HG02678 (cell line): ENCODE measurements at regions not wholly inside any gene's neighbourhood (a gene's known extent, or its start where the extent isn't known, plus 50 kb on each side); places are given as distances from the start of the nearest gene placed in this dataset.
"Not testable (repeated sequence)": the region's sequence is repeated elsewhere in the genome, so short reads cannot be mapped to it uniquely, and the experiment has no call there.

Source experiments
- ATAC-seq: cut with Tn5 transposase; IDR thresholded peaks from one replicate; pipeline ENCODE4 v1.9.1; 2021; ENCODE audit warnings: mild to moderate bottlenecking, moderate library complexity; ENCODE audit not compliant: unreplicated experiment

GRCh38 chr1:182003953-182004586 lies 57.4 kb downstream of the ZNF648 start:
- ATAC-seq: no peak

DNA sequence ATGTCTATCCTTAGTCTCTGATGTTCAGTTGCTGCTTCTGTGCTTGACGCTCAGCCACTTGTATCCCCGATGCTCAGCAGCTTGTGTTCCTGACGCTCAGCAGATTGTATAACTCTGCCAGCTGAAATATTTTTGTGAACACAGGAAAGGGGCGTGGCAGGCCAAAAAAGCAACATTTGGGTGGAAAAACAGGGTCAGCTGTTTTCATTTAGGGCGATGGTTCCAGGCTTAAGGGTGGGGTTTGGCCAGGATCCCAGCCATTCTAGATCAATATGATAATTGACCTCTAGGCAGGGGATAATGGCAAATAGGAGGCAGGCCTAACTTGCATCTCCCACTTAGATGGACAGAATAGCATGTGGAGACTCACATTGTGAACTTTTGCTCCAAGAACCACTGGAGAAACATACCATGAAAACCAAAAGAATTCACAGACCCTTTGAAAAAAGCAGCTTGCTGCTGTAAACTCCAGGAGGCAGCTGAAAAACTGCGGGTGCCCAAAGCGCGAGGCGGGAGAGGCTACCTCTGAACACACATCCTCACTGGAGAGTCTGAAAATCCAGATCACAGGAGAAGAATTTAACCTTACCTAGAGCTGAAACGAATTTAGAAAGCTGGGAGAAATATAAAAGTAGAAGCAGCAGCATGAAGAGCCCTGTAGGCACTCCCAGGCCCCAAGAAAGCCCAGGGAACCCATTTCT lies 58.3 kb downstream of the ZNF648 start:
- no peak for ATAC-seq

DNA sequence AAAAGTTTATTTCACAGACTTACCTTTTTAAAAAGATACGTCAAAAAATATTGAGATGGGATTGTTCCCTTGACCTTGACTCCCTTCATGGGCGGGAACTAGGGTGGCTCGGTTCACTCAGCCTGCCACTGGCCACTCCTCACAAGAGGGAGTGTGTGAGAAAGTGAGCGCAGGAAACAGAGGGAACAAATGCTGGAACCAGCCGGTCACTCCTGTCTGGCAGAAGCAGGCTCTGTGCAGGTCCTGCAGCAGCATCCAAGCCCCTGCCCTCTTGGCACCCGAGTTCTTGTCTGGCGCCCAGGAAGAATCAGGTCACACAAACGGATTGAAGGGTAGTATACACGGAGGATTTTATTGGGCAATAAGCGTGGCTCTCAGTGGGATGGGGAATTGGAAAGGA lies 58.9 kb downstream of the ZNF648 start:
- ATAC-seq: no peak

DNA sequence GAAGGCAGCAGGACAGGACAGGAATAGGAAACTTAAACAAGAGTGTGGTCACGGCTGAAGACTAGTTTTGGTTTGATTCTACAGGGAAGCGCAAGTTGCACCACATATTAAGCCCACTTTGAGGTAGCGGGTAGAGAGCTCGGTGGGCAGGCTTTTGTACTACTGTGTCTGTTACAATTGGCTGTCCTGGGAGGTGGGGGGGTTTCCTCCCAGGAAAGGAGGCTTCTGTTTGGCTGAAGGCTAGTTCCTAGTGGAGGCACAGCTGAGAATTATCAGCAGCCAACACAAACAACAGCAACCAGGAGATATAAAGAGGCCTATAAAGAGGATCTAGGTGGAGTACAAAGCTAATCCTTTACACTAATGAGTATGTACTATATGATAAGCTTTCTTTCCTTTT lies 62.7 kb downstream of the ZNF648 start:
- ATAC-seq: no peak

GRCh38 chr1:181992072-181992471 lies 69.4 kb downstream of the ZNF648 start:
- no peak for ATAC-seq

- ATAC-seq: no peak
Measured at GRCh38 chr1:181990728-181991127, 70.8 kb downstream of the ZNF648 start.

- ATAC-seq: no peak
Measured at GRCh38 chr1:181989261-181989920, 72.1 kb downstream of the ZNF648 start.

GRCh38 chr1:181987996-181988395 lies 73.5 kb downstream of the ZNF648 start:
- ATAC-seq: no peak

- no peak for ATAC-seq
Measured at GRCh38 chr1:181987334-181987895, 74.1 kb downstream of the ZNF648 start.

DNA sequence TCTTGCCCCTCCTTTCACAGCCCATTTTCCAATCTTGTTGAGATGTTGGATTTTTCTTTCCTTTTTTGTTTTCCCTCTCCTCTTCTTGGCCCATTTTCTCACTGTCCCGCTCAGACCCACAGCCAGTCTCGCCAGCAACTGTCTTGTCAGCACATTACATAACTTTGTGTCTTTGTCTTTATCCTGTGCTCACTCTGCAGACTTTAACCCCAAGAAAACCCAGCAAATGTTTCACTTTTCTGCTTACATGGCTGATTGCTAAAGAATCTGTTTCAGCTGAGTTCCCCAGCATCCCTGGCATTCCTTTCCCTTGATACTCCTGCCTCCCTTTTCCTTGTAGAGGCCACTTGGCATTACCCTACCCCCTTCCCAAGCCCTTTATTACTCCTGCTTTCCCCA lies 74.6 kb downstream of the ZNF648 start:
- no peak for ATAC-seq

DNA sequence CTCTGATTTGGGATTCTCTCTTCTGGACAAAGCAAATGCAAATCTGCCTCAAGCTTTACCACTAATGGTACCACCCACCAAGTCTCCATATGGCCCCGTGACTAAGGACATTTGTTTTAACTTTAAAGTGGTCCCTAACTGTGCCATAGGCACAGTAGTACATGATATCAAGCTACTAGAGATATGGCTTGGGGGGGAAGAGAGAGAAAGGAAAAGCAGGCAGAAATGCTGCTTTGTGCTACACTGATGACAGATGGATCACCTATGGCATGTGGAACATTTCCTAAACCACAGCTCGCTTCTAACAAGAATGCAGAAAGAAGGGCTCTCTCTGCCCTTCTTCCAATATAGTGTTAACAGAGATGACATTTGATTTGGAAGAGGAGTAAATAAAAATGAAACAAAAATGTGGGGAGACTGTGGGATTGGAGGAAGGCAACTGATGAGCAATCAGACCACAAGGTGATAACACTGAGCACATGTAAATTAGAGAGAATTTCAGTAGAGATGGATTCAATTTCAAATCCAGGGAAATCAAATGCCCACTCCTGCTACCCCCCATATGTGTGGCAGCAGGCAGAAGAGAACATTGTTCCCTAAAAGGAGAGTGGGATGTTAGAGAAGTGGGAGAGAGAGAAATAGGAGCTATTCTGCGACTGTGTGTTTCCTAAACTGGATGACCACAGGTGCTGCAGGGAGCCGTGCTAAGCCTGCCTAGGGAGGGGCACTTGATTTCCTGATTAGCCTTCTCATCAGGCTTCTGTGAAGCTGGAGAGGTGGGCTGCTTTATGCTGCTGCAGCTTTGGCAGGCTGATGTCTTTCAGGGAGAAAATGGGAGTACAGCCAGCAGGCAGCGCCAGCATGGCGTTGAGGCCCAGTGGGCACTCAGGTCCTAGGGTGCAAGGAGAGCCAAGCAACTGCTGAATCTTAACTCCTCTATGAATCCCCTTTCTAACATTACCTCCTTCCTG lies 75.3 kb downstream of the ZNF648 start:
- ATAC-seq: no peak

DNA sequence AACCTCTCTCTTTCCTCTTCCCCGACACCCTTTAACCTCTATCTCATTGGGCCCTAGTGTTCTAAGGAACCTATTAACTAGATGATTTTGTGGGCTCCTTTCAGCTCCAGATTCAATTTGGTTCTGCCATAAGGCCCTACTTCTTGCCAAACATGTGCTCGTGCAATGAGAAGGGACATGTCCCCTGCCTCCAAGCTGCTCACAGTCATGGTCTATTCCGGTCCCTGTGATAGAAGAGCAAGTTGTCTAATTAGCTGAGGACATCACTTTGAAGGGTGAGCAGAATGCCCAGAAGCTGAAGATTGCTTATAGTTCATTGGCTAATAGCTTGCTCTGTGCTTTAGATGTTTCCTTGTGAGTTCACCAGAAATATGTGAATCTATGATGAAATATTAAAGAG lies 76.2 kb downstream of the ZNF648 start:
- no peak for ATAC-seq

DNA sequence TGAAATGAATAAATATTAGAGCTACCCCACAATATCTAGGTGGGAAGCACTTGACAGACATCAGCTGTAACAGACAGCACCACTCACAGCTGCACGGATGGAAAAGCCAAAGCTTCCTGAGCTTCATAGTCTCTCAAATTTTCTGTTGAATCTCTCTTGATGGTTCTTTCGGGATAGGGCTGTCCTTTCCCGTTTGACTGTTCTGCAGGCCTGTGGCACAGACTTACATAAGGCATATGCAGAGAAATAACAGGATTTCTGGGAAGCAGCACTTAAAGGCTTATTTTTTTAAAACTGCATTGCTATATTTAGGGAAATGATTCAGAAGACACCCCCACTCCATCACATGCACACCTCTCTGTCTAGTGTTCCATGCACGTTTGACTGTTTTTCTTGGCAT lies 77.5 kb downstream of the ZNF648 start:
- ATAC-seq: no peak

GRCh38 chr1:181981821-181982220 lies 79.7 kb downstream of the ZNF648 start:
- ATAC-seq: no peak

DNA sequence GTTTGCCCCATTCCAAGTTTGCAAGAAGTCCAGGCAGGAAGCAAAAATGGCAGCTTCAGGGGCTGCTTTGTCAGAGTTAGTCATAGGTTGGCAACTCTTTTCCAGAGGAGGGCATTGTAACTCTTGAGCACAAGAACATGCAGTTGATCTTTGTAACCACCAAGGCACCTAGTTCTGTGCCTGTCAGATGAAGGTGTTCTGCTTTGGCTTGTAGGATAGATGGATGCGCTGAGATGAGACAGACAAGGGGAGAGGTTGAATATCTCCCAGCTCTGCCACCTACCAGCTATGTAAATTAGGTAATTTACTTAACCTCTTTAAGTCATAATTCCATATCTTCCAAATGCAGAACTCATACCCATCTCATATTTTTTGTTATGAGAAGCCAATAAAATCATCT lies 89.3 kb downstream of the ZNF648 start:
- ATAC-seq: no peak

- no peak for ATAC-seq
Measured at GRCh38 chr1:181971424-181971823, 90.1 kb downstream of the ZNF648 start.

- ATAC-seq: no peak
Measured at GRCh38 chr1:181969902-181970301, 91.6 kb downstream of the ZNF648 start.

DNA sequence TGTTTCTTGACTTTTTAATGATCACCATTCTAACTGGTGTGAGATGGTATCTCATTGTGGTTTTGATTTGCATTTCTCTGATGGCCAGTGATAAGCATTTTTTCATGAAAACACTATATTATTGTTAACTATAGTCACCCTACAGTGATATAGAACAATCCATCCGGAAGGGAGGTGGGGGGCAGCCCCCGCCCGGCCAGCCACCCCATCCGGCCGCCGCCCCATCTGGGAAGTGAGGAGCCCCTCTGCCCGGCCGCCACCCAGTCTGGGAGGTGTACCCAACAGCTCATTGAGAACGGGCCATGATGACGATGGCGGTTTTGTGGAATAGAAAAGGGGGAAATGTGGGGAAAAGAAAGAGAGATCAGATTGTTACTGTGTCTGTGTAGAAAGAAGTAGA lies 106.8 kb downstream of the ZNF648 start:
- not testable (repeated sequence) for ATAC-seq

DNA sequence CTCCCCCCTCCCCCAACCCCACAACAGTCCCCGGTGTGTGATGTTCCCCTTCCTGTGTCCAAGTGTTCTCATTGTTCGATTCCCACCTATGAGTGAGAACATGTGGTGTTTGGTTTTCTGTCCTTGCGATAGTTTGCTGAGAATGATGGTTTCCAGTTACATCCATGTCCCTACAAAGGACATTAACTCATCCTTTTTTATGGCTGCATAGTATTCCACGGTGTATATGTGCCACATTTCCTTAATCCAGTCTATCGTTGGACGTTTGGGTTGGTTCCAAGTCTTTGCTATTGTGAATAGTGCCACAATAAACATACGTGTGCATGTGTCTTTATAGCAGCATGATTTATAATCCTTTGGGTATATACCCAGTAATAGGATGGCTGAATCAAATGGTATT lies 107.3 kb downstream of the ZNF648 start:
- ATAC-seq: not testable (repeated sequence)

- ATAC-seq: no peak
Measured at GRCh38 chr1:181953596-181953995, 107.9 kb downstream of the ZNF648 start.

GRCh38 chr1:181951213-181951612 lies 110.3 kb downstream of the ZNF648 start:
- ATAC-seq: no peak
